ENCODE measurements at regions not wholly inside any gene's neighbourhood (a gene's known extent, or its start where the extent isn't known, plus 50 kb on each side); places are given as distances from the start of the nearest gene placed in this dataset.

DNA sequence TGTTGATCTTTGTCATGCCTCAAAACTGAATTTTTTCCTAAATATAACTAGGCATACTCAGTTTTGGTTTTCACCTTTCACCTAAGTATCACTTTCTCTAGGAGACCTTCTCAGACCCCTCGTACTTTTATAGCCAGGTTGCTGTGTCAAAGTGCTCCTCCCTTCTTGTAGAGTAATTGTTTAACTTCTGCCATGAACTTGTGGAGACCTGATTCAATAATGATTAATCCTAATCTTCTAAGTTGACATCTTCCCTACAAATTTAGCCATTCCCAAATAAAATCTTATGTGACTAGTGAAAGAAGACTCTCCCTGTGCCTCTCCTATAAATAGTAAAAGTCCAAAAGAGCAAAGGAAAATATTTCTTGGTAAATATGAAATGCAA, 159.8 kb downstream of the SPATA31D1 start:
- no peak overlapping the region for H3K4me3 ChIP-seq (ENCODE audit: low read depth, low read length)
- TF ChIP-seq, protein P1, sequence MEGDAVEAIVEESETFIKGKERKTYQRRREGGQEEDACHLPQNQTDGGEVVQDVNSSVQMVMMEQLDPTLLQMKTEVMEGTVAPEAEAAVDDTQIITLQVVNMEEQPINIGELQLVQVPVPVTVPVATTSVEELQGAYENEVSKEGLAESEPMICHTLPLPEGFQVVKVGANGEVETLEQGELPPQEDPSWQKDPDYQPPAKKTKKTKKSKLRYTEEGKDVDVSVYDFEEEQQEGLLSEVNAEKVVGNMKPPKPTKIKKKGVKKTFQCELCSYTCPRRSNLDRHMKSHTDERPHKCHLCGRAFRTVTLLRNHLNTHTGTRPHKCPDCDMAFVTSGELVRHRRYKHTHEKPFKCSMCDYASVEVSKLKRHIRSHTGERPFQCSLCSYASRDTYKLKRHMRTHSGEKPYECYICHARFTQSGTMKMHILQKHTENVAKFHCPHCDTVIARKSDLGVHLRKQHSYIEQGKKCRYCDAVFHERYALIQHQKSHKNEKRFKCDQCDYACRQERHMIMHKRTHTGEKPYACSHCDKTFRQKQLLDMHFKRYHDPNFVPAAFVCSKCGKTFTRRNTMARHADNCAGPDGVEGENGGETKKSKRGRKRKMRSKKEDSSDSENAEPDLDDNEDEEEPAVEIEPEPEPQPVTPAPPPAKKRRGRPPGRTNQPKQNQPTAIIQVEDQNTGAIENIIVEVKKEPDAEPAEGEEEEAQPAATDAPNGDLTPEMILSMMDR (IDR thresholded peaks at IDR 0.05; ENCODE audit: control insufficient read depth, extremely low read depth, insufficient read depth): no peak
- DNase-seq (ENCODE audit: low read depth): no peak

DNA sequence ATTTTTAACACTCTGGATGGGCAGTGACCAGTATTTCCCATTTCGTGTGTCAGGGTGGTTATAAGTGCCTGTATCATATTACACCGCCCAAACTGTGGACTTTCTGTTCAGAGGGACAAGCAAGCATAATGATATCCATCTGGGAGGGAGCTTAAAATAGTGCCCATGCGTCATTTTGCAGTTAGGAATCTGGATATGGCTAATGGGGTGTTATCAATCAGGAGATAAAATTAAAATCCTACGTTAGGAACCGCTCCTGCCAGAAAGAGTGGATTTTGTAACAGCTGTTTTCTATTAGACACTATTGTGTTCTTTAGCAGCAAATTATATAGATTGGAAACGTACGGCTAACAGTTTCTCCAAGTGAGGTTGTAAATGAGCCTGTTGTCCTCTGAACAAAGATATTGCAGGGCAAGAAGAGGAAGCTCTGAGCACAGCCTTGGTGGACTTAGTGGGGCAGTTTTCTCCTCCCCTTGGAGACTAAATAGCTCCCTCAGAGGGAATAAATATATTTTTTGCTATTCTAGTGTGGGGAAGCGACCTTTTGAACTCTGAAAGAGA, 160.4 kb downstream of the SPATA31D1 start:
- no peak overlapping the region for H3K4me3 ChIP-seq (ENCODE audit: low read depth, low read length)
- DNase-seq (ENCODE audit: low read depth): no peak
- TF ChIP-seq, protein P1 (IDR thresholded peaks at IDR 0.05; ENCODE audit: control insufficient read depth, extremely low read depth, insufficient read depth): no peak

DNA sequence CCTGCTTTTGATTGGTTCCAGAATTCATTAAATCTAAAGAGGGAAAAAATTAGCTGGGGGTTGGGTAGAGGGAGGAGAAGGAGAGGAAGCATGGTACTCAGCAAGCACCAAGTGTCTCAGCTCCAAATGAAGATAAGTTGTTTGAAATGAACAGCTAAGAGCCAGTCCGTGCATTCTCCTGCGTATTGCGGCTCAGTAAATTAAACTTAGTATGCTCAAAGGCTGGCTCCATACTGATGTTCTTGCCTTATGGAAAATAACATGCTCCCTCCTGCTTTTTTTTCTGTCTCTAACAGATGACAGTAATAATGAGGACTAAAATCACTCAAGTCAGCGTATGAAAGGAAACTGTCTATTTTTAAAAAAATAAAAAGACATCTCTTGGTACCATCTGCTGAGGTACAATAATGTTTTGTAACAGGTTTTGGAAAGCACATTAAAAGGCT, 161.0 kb downstream of the SPATA31D1 start:
- H3K4me3 ChIP-seq (ENCODE audit: low read depth, low read length): no peak overlapping the region
- DNase-seq (ENCODE audit: low read depth): no peak
- TF ChIP-seq, protein P1 (IDR thresholded peaks at IDR 0.05; ENCODE audit: control insufficient read depth, extremely low read depth, insufficient read depth): no peak

DNA sequence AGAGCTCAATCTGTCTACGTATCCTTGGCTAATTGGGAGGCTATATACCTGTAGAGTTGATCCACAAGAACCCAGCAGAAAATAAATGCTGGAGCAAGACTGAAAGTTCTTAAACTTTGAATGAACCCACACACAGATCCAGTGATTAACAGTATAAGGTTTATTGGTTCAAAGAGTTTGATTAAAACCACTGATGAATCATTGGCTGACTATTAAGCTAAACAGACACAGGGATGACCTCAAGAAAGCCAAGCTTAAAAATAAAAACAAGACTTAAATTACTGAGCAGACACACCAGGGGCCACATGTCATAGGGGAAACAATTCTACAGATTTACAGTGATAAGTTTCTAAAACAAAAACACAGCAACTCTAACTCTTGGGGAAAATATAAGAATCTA, 163.6 kb downstream of the SPATA31D1 start:
- TF ChIP-seq, protein P1 (IDR thresholded peaks at IDR 0.05; ENCODE audit: control insufficient read depth, extremely low read depth, insufficient read depth): no peak
- no peak for DNase-seq (ENCODE audit: low read depth)
- no peak overlapping the region for H3K4me3 ChIP-seq (ENCODE audit: low read depth, low read length)

DNA sequence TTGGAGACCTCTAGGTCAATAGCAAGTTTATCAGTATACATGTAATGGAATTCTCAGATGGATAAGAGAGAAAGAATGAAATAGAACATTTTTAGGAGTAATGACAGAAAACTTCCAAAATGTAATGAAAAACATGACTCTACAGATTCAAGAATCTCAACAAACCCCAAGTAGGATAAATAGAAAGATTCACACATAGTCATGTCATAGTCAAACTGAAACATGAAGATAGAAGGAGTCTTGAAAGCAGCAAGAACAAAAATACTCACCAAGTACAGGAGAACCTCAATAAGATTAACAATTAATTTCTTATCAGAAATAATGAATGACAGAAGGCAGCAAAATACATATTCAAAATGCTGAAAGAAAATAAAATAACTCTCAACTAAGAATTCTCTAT, 164.5 kb downstream of the SPATA31D1 start:
- TF ChIP-seq, protein P1 (IDR thresholded peaks at IDR 0.05; ENCODE audit: control insufficient read depth, extremely low read depth, insufficient read depth): no peak
- no peak for DNase-seq (ENCODE audit: low read depth)
- no peak overlapping the region for H3K4me3 ChIP-seq (ENCODE audit: low read depth, low read length)

DNA sequence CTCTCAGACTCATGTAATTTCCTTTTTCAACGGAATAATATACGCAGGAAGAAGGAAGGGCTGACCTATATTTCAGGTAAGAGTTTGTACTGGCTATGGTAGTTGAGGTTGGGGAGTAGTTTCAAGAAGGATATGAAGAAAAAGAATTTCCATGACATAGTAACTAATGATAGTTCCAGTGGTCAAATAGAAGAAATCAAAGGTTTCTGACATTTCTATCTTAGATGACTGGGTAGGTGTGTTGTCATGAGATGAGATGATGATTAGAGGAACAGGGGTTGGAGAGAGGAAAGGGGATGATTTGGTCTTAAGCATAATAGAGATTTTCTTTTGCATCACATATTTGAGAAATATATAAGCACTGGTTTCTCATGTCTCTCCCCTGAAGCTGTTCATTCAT, 166.0 kb downstream of the SPATA31D1 start:
- TF ChIP-seq, protein P1 (IDR thresholded peaks at IDR 0.05; ENCODE audit: control insufficient read depth, extremely low read depth, insufficient read depth): no peak
- no peak overlapping the region for H3K4me3 ChIP-seq (ENCODE audit: low read depth, low read length)
- no peak for DNase-seq (ENCODE audit: low read depth)

DNA sequence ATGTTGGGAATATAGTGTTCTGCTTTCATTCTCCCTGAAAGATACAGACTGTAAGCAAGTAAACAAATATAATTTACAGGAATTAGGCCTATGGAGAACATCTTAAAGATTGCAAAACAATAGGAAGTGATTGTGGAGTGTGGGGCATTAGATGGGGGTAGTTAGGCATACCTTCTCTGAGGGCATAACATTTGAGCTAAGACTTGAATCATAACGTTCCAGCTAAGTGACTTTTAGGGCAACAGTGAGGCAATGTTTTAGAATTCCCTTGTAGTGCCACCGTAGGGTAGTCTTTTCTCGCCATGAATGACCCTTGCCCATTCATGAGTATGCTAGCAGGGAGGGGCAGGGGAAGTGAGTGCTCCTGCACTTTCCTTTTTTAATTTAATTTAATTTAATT, 173.3 kb downstream of the SPATA31D1 start:
- DNase-seq (ENCODE audit: low read depth): no peak
- TF ChIP-seq, protein P1 (IDR thresholded peaks at IDR 0.05; ENCODE audit: control insufficient read depth, extremely low read depth, insufficient read depth): no peak
- H3K4me3 ChIP-seq (ENCODE audit: low read depth, low read length): no peak overlapping the region
